HepG2 (cell line): ENCODE measurements at regions not wholly inside any gene's neighbourhood (a gene's known extent, or its start where the extent isn't known, plus 50 kb on each side); places are given as distances from the start of the nearest gene placed in this dataset.

Source experiments
- ARNTL ChIP-seq: sonication (generic); formaldehyde crosslinking; IDR thresholded peaks from 2 replicates; pipeline ENCODE4 v1.4.0; 2020; ENCODE audit warnings: mild to moderate bottlenecking, missing genetic modification reagents
- BCL6 ChIP-seq: IDR thresholded peaks from 2 replicates; pipeline ENCODE4 v1.6.1; 2016; ENCODE audit warnings: missing genetic modification reagents, missing compliant biosample characterization
- ELF4 ChIP-seq: sonication (generic); formaldehyde crosslinking; IDR thresholded peaks from 2 replicates; pipeline ENCODE4 v1.5.0; 2020; ENCODE audit warnings: missing genetic modification reagents, mild to moderate bottlenecking, moderate library complexity, borderline replicate concordance
- FOXA1 ChIP-seq, 2 experiments: fragments of 450-650 bp in 1 of 2; sonication (generic) in 1 of 2; formaldehyde crosslinking in 1 of 2; IDR thresholded peaks; 2 replicates each; pipeline versions ENCODE4 v1.4.0 to v1.6.1; 2016 to 2020; ENCODE audit warnings: missing genetic modification reagents in 1 of 2
- GLMP ChIP-seq: sonication (generic); formaldehyde crosslinking; IDR thresholded peaks from 2 replicates; pipeline ENCODE4 v1.9.0; 2021; ENCODE audit warnings: missing genetic modification reagents, mild to moderate bottlenecking, borderline replicate concordance
- HDAC1 ChIP-seq: sonication (generic); formaldehyde crosslinking; IDR thresholded peaks from 2 replicates; pipeline ENCODE4 v1.5.1; 2020; ENCODE audit warnings: mild to moderate bottlenecking, missing genetic modification reagents
- KAT8 ChIP-seq: IDR thresholded peaks from 2 replicates; pipeline ENCODE4 v1.6.1; 2016; ENCODE audit warnings: missing genetic modification reagents, missing compliant biosample characterization
- MED1 ChIP-seq: sonication (generic); formaldehyde crosslinking; IDR thresholded peaks from 2 replicates; pipeline ENCODE4 v1.4.0; 2020; ENCODE audit warnings: missing genetic modification reagents
- MYC ChIP-seq: sonication (generic); formaldehyde crosslinking; IDR thresholded peaks from 2 replicates; pipeline ENCODE4 v1.9.0; 2021; ENCODE audit warnings: missing genetic modification reagents, borderline replicate concordance
- NCOA5 ChIP-seq: sonication (generic); formaldehyde crosslinking; IDR thresholded peaks from 2 replicates; pipeline ENCODE4 v1.4.0; 2020; ENCODE audit warnings: missing genetic modification reagents
- NR1H2 ChIP-seq: sonication (generic); formaldehyde crosslinking; IDR thresholded peaks from 2 replicates; pipeline ENCODE4 v1.8.1; 2022; ENCODE audit warnings: low read depth, missing genetic modification reagents, borderline replicate concordance
- RAD21 ChIP-seq: fragments of 450-650 bp; formaldehyde crosslinking; IDR thresholded peaks from 2 replicates; pipeline ENCODE4 v1.5.0; 2020; ENCODE audit warnings: mild to moderate bottlenecking
- RARA ChIP-seq: IDR thresholded peaks from 2 replicates; pipeline ENCODE4 v1.6.1; 2016; ENCODE audit warnings: missing genetic modification reagents, missing compliant biosample characterization
- RXRA ChIP-seq: sonication (generic); formaldehyde crosslinking; IDR thresholded peaks from 2 replicates; pipeline ENCODE4 v1.5.1; 2020; ENCODE audit warnings: missing genetic modification reagents
- SNAPC4 ChIP-seq: sonication (generic); formaldehyde crosslinking; IDR thresholded peaks from 2 replicates; pipeline ENCODE4 v1.4.0; 2020; ENCODE audit warnings: mild to moderate bottlenecking, missing genetic modification reagents
- ZBTB42 ChIP-seq: sonication (generic); formaldehyde crosslinking; IDR thresholded peaks from 2 replicates; pipeline ENCODE4 v1.5.0; 2020; ENCODE audit warnings: mild to moderate bottlenecking, missing genetic modification reagents
- ZBTB49 ChIP-seq: sonication (generic); formaldehyde crosslinking; IDR thresholded peaks from 2 replicates; pipeline ENCODE4 v1.4.0; 2020; ENCODE audit warnings: missing genetic modification reagents, borderline replicate concordance
- ZNF543 ChIP-seq: sonication (generic); formaldehyde crosslinking; IDR thresholded peaks from 2 replicates; pipeline ENCODE4 v1.4.0; 2020; ENCODE audit warnings: mild to moderate bottlenecking, missing genetic modification reagents
- ZXDC ChIP-seq: sonication (generic); formaldehyde crosslinking; IDR thresholded peaks from 2 replicates; pipeline ENCODE4 v1.5.0; 2020; ENCODE audit warnings: mild to moderate bottlenecking, missing genetic modification reagents

GRCh38 chr9:89730715-89731114, 125.9 kb downstream of the GADD45G start (continued):
- TF ChIP-seq ZBTB49 (CRISPR knock-in tag), result no peak
- TF ChIP-seq MED1 (CRISPR knock-in tag), result 0 out of 2 replicates have a peak, but pooled peaks have one; percentile 34
- TF ChIP-seq MYC (CRISPR knock-in tag), result peak; percentile 77
- TF ChIP-seq RARA (CRISPR knock-in tag), result peak; percentile 18; the same call in 1 of the 2 replicates
- 0 out of 2 replicates have a peak, but pooled peaks have one; percentile 21 for TF ChIP-seq BCL6 (CRISPR knock-in tag)
- TF ChIP-seq HDAC1 (CRISPR knock-in tag), result peak; percentile 33; the same call in 1 of the 2 replicates
- peak; percentile 98 for TF ChIP-seq ZNF543 (CRISPR knock-in tag)
- no peak for TF ChIP-seq GLMP (CRISPR knock-in tag)
- TF ChIP-seq FOXA1 (IDR thresholded peaks at IDR 0.05), result no peak
- peak; percentile 82 for TF ChIP-seq FOXA1 (CRISPR knock-in tag; IDR thresholded peaks at IDR 0.05)
- TF ChIP-seq SNAPC4 (CRISPR knock-in tag), result no peak
- no peak for TF ChIP-seq ZBTB42 (CRISPR knock-in tag)
- TF ChIP-seq ZXDC (CRISPR knock-in tag), result no peak
- TF ChIP-seq KAT8 (CRISPR knock-in tag), result peak; percentile 39; the same call in 1 of the 2 replicates
- no peak for TF ChIP-seq NR1H2
- TF ChIP-seq ELF4, result no peak
- no peak for TF ChIP-seq NCOA5 (CRISPR knock-in tag)
- TF ChIP-seq RXRA, result no peak
- 0 out of 2 replicates have a peak, but pooled peaks have one; percentile 18 for TF ChIP-seq RAD21 (CRISPR knock-in tag)
- peak; percentile 70; the same call in 1 of the 2 replicates for TF ChIP-seq ARNTL (CRISPR knock-in tag)
